GM21367 (cell line): ENCODE measurements at regions not wholly inside any gene's neighbourhood (a gene's known extent, or its start where the extent isn't known, plus 50 kb on each side); places are given as distances from the start of the nearest gene placed in this dataset.

ENCODE experiments used
- ATAC-seq: cut with Tn5 transposase; IDR thresholded peaks from one replicate; pipeline ENCODE4 v1.9.1; 2021; ENCODE audit not compliant: unreplicated experiment

GRCh38 chr4:180698550-180699195 lies 1544.5 kb upstream of the TENM3 start:
- no peak for ATAC-seq

- no peak for ATAC-seq
These were observed 1536.4 kb upstream of the TENM3 start for GRCh38 chr4:180706766-180707165.

- no peak for ATAC-seq
These were observed 1532.4 kb upstream of the TENM3 start for GRCh38 chr4:180710628-180711337.

- no peak for ATAC-seq
These were observed 1525.7 kb upstream of the TENM3 start for GRCh38 chr4:180717451-180718033.

- no peak for ATAC-seq
These were observed 1521.8 kb upstream of the TENM3 start for GRCh38 chr4:180721356-180721755.

- no peak for ATAC-seq
These were observed 1516.6 kb upstream of the TENM3 start for GRCh38 chr4:180726611-180727010.

- no peak for ATAC-seq
These were observed 1515.7 kb upstream of the TENM3 start for GRCh38 chr4:180727478-180727877.

- no peak for ATAC-seq
These were observed 1508.3 kb upstream of the TENM3 start for GRCh38 chr4:180734753-180735432.

GRCh38 chr4:180741703-180742102 lies 1501.5 kb upstream of the TENM3 start:
- no peak for ATAC-seq

- no peak for ATAC-seq
These were observed 1498.2 kb upstream of the TENM3 start for GRCh38 chr4:180745019-180745418.

- no peak for ATAC-seq
These were observed 1492.2 kb upstream of the TENM3 start for GRCh38 chr4:180751009-180751408.

- no peak for ATAC-seq
These were observed 1485.3 kb upstream of the TENM3 start for GRCh38 chr4:180757927-180758326.

GRCh38 chr4:180766045-180766444 lies 1477.2 kb upstream of the TENM3 start:
- ATAC-seq = no peak

- no peak for ATAC-seq
These were observed 1476.1 kb upstream of the TENM3 start for GRCh38 chr4:180766944-180767729.

GRCh38 chr4:180768610-180769009 lies 1474.6 kb upstream of the TENM3 start:
- no peak for ATAC-seq

- ATAC-seq = no peak
These were observed 1473.4 kb upstream of the TENM3 start for GRCh38 chr4:180769791-180770190.

GRCh38 chr4:180770265-180770664 lies 1472.9 kb upstream of the TENM3 start:
- ATAC-seq = no peak

GRCh38 chr4:180784940-180785339 lies 1458.3 kb upstream of the TENM3 start:
- no peak for ATAC-seq

- no peak for ATAC-seq
These were observed 1454.5 kb upstream of the TENM3 start for GRCh38 chr4:180788729-180789128.

GRCh38 chr4:180789929-180790328 lies 1453.3 kb upstream of the TENM3 start:
- no peak for ATAC-seq

GRCh38 chr4:180790471-180790870 lies 1452.7 kb upstream of the TENM3 start:
- no peak for ATAC-seq
